ENCODE measurements at regions not wholly inside any gene's neighbourhood (a gene's known extent, or its start where the extent isn't known, plus 50 kb on each side); places are given as distances from the start of the nearest gene placed in this dataset.

DNA sequence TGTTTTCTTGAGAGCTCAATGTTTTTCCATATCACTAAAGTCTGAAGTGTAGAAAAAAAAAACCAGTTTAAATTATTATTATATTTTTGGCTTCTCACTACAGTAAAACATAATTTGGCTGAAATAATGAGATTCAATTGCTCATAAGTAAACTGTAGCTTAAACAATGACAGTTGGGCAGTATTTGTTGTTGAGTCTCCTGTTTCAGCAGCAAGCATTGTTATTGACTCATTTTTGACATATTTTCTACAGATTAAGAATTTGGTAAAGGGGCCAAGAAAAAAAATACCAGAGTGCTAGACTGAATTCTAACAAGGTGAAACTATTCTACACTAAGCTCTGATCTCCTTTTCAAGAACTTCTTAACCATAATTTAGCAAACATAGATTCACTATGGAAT lies 2070.4 kb upstream of the CELF4 start:
- TF ChIP-seq, protein P1, sequence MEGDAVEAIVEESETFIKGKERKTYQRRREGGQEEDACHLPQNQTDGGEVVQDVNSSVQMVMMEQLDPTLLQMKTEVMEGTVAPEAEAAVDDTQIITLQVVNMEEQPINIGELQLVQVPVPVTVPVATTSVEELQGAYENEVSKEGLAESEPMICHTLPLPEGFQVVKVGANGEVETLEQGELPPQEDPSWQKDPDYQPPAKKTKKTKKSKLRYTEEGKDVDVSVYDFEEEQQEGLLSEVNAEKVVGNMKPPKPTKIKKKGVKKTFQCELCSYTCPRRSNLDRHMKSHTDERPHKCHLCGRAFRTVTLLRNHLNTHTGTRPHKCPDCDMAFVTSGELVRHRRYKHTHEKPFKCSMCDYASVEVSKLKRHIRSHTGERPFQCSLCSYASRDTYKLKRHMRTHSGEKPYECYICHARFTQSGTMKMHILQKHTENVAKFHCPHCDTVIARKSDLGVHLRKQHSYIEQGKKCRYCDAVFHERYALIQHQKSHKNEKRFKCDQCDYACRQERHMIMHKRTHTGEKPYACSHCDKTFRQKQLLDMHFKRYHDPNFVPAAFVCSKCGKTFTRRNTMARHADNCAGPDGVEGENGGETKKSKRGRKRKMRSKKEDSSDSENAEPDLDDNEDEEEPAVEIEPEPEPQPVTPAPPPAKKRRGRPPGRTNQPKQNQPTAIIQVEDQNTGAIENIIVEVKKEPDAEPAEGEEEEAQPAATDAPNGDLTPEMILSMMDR (IDR thresholded peaks at IDR 0.05; ENCODE audit: low read depth, low read length, missing input control), result no peak
- TF ChIP-seq NR2F2 (IDR thresholded peaks at IDR 0.05), result no peak
- no peak for TF ChIP-seq EGR1 (IDR thresholded peaks at IDR 0.05; ENCODE audit: low read depth in 2 of 2)
- TF ChIP-seq, protein P2, sequence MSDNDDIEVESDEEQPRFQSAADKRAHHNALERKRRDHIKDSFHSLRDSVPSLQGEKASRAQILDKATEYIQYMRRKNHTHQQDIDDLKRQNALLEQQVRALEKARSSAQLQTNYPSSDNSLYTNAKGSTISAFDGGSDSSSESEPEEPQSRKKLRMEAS (IDR thresholded peaks at IDR 0.05), result no peak
- TF ChIP-seq YY1 (IDR thresholded peaks at IDR 0.05), result no peak

Measured in liver (tissue), 3 donors.